T-helper 2 cell (primary cell): ENCODE measurements at regions not wholly inside any gene's neighbourhood (a gene's known extent, or its start where the extent isn't known, plus 50 kb on each side); places are given as distances from the start of the nearest gene placed in this dataset.
"Not testable (repeated sequence)": the region's sequence is repeated elsewhere in the genome, so short reads cannot be mapped to it uniquely, and the experiment has no call there.

ENCODE experiments used
- DNase-seq, 5 experiments: peaks; one replicate each; pipeline versions ENCODE4 v3.0.0 to v3.0.0-alpha.2; 2012 to 2022

- DNase-seq = no peak
These were observed 240.5 kb downstream of the ENC1 start for GRCh38 chr5:74400067-74400466.

GRCh38 chr5:74396913-74397622, 243.5 kb downstream of the ENC1 start:
- no peak for DNase-seq

GRCh38 chr5:74394916-74395880, 245.3 kb downstream of the ENC1 start:
- no peak for DNase-seq

GRCh38 chr5:74394528-74394915, 246.0 kb downstream of the ENC1 start:
- DNase-seq = no peak

GRCh38 chr5:74393943-74394342, 246.6 kb downstream of the ENC1 start:
- peak in 1 of 5 experiments; percentile 65 for DNase-seq

GRCh38 chr5:74392711-74393351, 247.7 kb downstream of the ENC1 start:
- DNase-seq = no peak

GRCh38 chr5:74391410-74391809, 249.1 kb downstream of the ENC1 start:
- no peak for DNase-seq

GRCh38 chr5:74390822-74391221, 249.7 kb downstream of the ENC1 start:
- no peak for DNase-seq

- no peak for DNase-seq
These were observed 250.3 kb downstream of the ENC1 start for GRCh38 chr5:74390306-74390637.

GRCh38 chr5:74389531-74390305, 250.8 kb downstream of the ENC1 start:
- DNase-seq = no peak

GRCh38 chr5:74388411-74388810, 252.1 kb downstream of the ENC1 start:
- DNase-seq = not testable (repeated sequence)

- DNase-seq = no peak
These were observed 253.8 kb downstream of the ENC1 start for GRCh38 chr5:74386571-74387334.

- no peak for DNase-seq
These were observed 255.7 kb downstream of the ENC1 start for GRCh38 chr5:74384851-74385250.

GRCh38 chr5:74382987-74383593, 257.4 kb downstream of the ENC1 start:
- no peak for DNase-seq

- no peak for DNase-seq
These were observed 258.2 kb downstream of the ENC1 start for GRCh38 chr5:74382123-74382855.

GRCh38 chr5:74380193-74380592, 260.3 kb downstream of the ENC1 start:
- DNase-seq = no peak

GRCh38 chr5:74378464-74378863, 262.1 kb downstream of the ENC1 start:
- DNase-seq = no peak

GRCh38 chr5:74376187-74376586, 264.3 kb downstream of the ENC1 start:
- DNase-seq = no peak

- DNase-seq = no peak
These were observed 265.3 kb downstream of the ENC1 start for GRCh38 chr5:74375271-74375670.

- DNase-seq = peak in 1 of 5 experiments; percentile 8
These were observed 265.9 kb downstream of the ENC1 start for GRCh38 chr5:74374656-74375055.

GRCh38 chr5:74373076-74373475, 267.5 kb downstream of the ENC1 start:
- no peak for DNase-seq
